SU-DHL-6 (cell line): ENCODE measurements at regions not wholly inside any gene's neighbourhood (a gene's known extent, or its start where the extent isn't known, plus 50 kb on each side); places are given as distances from the start of the nearest gene placed in this dataset.

Experiments
- H2AFZ ChIP-seq: fragments of 200-600 bp; sonication (generic); 2 replicates; pipeline ENCODE4 v1.6.1; 2014; ENCODE audit warnings: low read depth, mild to moderate bottlenecking, moderate library complexity, mixed read lengths, antibody characterized with exemption, low read length; ENCODE audit not compliant: severe bottlenecking
- H3F3A ChIP-seq: fragments of 200-600 bp; shearing (Covaris generic); 2 replicates; pipeline ENCODE4 v1.6.0; 2016; ENCODE audit warnings: antibody characterized with exemption, mild to moderate bottlenecking; ENCODE audit not compliant: insufficient read depth
- H3K27ac ChIP-seq: fragments of 200-600 bp; sonication (generic); 2 replicates; pipeline ENCODE4 v1.5.1; 2016; ENCODE audit warnings: low read depth, mild to moderate bottlenecking, low read length, moderate library complexity, mixed read lengths
- H3K27me3 ChIP-seq: fragments of 200-600 bp; sonication (generic), shearing (Covaris generic); 2 replicates; pipeline ENCODE4 v1.6.0; 2014; ENCODE audit warnings: mild to moderate bottlenecking, low read length
- H3K36me3 ChIP-seq: fragments of 200-600 bp; sonication (generic); 2 replicates; pipeline ENCODE4 v1.6.1; 2014; ENCODE audit warnings: mild to moderate bottlenecking, low read length, mixed read lengths
- H3K4me2 ChIP-seq: fragments of 300-600, 200-600 bp; shearing (Covaris generic), sonication (generic); 2 replicates; pipeline ENCODE4 v1.6.0; 2014; ENCODE audit warnings: low read length, low read depth, mild to moderate bottlenecking; ENCODE audit not compliant: poor library complexity, severe bottlenecking
- H3K4me3 ChIP-seq: fragments of 200-600 bp; sonication (generic); 2 replicates; pipeline ENCODE4 v1.5.1; 2014; ENCODE audit warnings: antibody characterized with exemption, low read length, mild to moderate bottlenecking, mixed read lengths; ENCODE audit not compliant: insufficient read depth, poor library complexity, severe bottlenecking
- H3K79me2 ChIP-seq: fragments of 200-600 bp; sonication (generic); 2 replicates; pipeline ENCODE4 v1.6.1; 2014; ENCODE audit warnings: mild to moderate bottlenecking, low read length, moderate library complexity; ENCODE audit not compliant: insufficient read depth
- H3K9ac ChIP-seq: fragments of 200-600 bp; sonication (generic); 2 replicates; pipeline ENCODE4 v1.7.0; 2014; ENCODE audit warnings: mild to moderate bottlenecking, low read length
- H3K9me2 ChIP-seq: fragments of 200-600 bp; sonication (generic); replicated peaks from 2 replicates; pipeline ENCODE4 v1.6.1; 2014; ENCODE audit warnings: low read length; ENCODE audit not compliant: insufficient read depth
- H3K9me3 ChIP-seq: fragments of 200-600 bp; sonication (generic); 2 replicates; pipeline ENCODE4 v1.6.1; 2014; ENCODE audit warnings: low read length, mixed read lengths; ENCODE audit not compliant: insufficient read depth
- H4K20me1 ChIP-seq: fragments of 200-600 bp; sonication (generic); 2 replicates; pipeline ENCODE4 v1.6.1; 2014; ENCODE audit warnings: low read depth, mild to moderate bottlenecking, antibody characterized with exemption, low read length, moderate library complexity, mixed read lengths
- CTCF ChIP-seq: fragments of 200-600 bp; sonication (generic); IDR thresholded peaks from one replicate; pipeline ENCODE4 v1.5.1; 2017; ENCODE audit warnings: antibody characterized with exemption, mild to moderate bottlenecking, low read length, moderate library complexity; ENCODE audit not compliant: insufficient read depth, poor library complexity, severe bottlenecking
- EZH2phosphoT487 ChIP-seq: fragments of 200-600 bp; sonication (generic), shearing (Covaris generic); conservative IDR thresholded peaks from 2 replicates; pipeline ENCODE4 v1.6.1; 2018; ENCODE audit warnings: mild to moderate bottlenecking, antibody characterized with exemption, low read length, moderate library complexity, mixed read lengths

GRCh38 chr15:81914734-81915256, 131.0 kb downstream of the MEX3B start:
- no peak overlapping the region for H3K4me3 ChIP-seq
- H3K27me3 ChIP-seq, result no peaks in the 10 kb centered on the region
- H3K4me2 ChIP-seq, result no peak overlapping the region
- H2AFZ ChIP-seq, result no peak overlapping the region
- H3K36me3 ChIP-seq, result no peaks in the 10 kb centered on the region
- H4K20me1 ChIP-seq, result no peaks in the 10 kb centered on the region
- TF ChIP-seq EZH2phosphoT487 (no peak), CTCF (no peak)
- H3K27ac ChIP-seq, result no peak overlapping the region
- H3F3A ChIP-seq, result no peaks in the 10 kb centered on the region
- no peaks in the 10 kb centered on the region for H3K9me2 ChIP-seq
- peaks cover 10% of the 10 kb centered on the region; the same call in 1 of the 2 replicates for H3K9me3 ChIP-seq
- H3K79me2 ChIP-seq, result no peaks in the 10 kb centered on the region
- no peak overlapping the region for H3K9ac ChIP-seq

GRCh38 chr15:81914333-81914732, 131.5 kb downstream of the MEX3B start:
- H3K4me2 ChIP-seq, result no peak overlapping the region
- no peaks in the 10 kb centered on the region for H4K20me1 ChIP-seq
- H3K9me3 ChIP-seq, result peaks cover 10% of the 10 kb centered on the region; the same call in 1 of the 2 replicates
- no peaks in the 10 kb centered on the region for H3K9me2 ChIP-seq
- H3K36me3 ChIP-seq, result no peaks in the 10 kb centered on the region
- no peak overlapping the region for H2AFZ ChIP-seq
- no peak overlapping the region for H3K27ac ChIP-seq
- no peaks in the 10 kb centered on the region for H3K27me3 ChIP-seq
- no peak overlapping the region for H3K9ac ChIP-seq
- no peaks in the 10 kb centered on the region for H3F3A ChIP-seq
- TF ChIP-seq EZH2phosphoT487, result no peak
- TF ChIP-seq CTCF, result no peak
- no peak overlapping the region for H3K4me3 ChIP-seq
- H3K79me2 ChIP-seq, result no peaks in the 10 kb centered on the region

- H2AFZ ChIP-seq, result no peak overlapping the region
- H3K9ac ChIP-seq, result no peak overlapping the region
- no peak overlapping the region for H3K27ac ChIP-seq
- no peak overlapping the region for H3K4me2 ChIP-seq
- H3K79me2 ChIP-seq, result no peaks in the 10 kb centered on the region
- H3K9me3 ChIP-seq, result no peaks in the 10 kb centered on the region
- H3K4me3 ChIP-seq, result no peak overlapping the region
- no peaks in the 10 kb centered on the region for H3K9me2 ChIP-seq
- no peaks in the 10 kb centered on the region for H3F3A ChIP-seq
- no peaks in the 10 kb centered on the region for H3K36me3 ChIP-seq
- H4K20me1 ChIP-seq, result no peaks in the 10 kb centered on the region
- TF ChIP-seq EZH2phosphoT487 (no peak), CTCF (no peak)
- H3K27me3 ChIP-seq, result no peaks in the 10 kb centered on the region
Measured at GRCh38 chr15:81911022-81911971, 134.5 kb downstream of the MEX3B start.
